ENCODE measurements at regions not wholly inside any gene's neighbourhood (a gene's known extent, or its start where the extent isn't known, plus 50 kb on each side); places are given as distances from the start of the nearest gene placed in this dataset.

GRCh38 chr13:74048756-74049155 is 85.4 kb downstream of the KLF12 start:
- Histone ChIP-seq H3K27me3 (ENCODE audit: insufficient read depth, low read depth, low read length) (no peaks in the 10 kb centered on the region), H3K27ac (ENCODE audit: low read length) (no peak overlapping the region), H3K79me2 (replicated peaks; ENCODE audit: insufficient read depth, low read length) (peaks cover 41% of the 10 kb centered on the region), H3F3A (ENCODE audit: insufficient read depth, low read length, poor library complexity, severe bottlenecking) (no peaks in the 10 kb centered on the region), H3K9me3 (ENCODE audit: low read length) (no peaks in the 10 kb centered on the region), H4K20me1 (ENCODE audit: insufficient read depth) (no peaks in the 10 kb centered on the region), H3K4me2 (ENCODE audit: low read length) (no peak overlapping the region), H2AFZ (ENCODE audit: low read depth, low read length) (no peak overlapping the region), H3K36me3 (ENCODE audit: insufficient read depth, low read length) (no peaks in the 10 kb centered on the region), H3K9me2 (ENCODE audit: insufficient read depth, low read length) (no peaks in the 10 kb centered on the region), H3K9ac (ENCODE audit: low read length) (no peak overlapping the region), H3K4me3 (ENCODE audit: low read length) (no peak overlapping the region)
- no peak for TF ChIP-seq EP300 (conservative IDR thresholded peaks at IDR 0.05; ENCODE audit: poor library complexity, severe bottlenecking)
- TF ChIP-seq EZH2 (IDR thresholded peaks at IDR 0.05; ENCODE audit: borderline replicate concordance, insufficient read depth, low read length, poor library complexity, severe bottlenecking): no peak

GRCh38 chr13:74047931-74048600 is 86.1 kb downstream of the KLF12 start:
- Histone ChIP-seq H3K9me3 (ENCODE audit: low read length) (no peaks in the 10 kb centered on the region), H3K79me2 (replicated peaks; ENCODE audit: insufficient read depth, low read length) (peaks cover 47% of the 10 kb centered on the region), H4K20me1 (ENCODE audit: insufficient read depth) (no peaks in the 10 kb centered on the region), H3K36me3 (ENCODE audit: insufficient read depth, low read length) (no peaks in the 10 kb centered on the region), H3F3A (ENCODE audit: insufficient read depth, low read length, poor library complexity, severe bottlenecking) (no peaks in the 10 kb centered on the region), H3K4me3 (ENCODE audit: low read length) (no peak overlapping the region), H3K27ac (ENCODE audit: low read length) (no peak overlapping the region), H3K27me3 (ENCODE audit: insufficient read depth, low read depth, low read length) (no peaks in the 10 kb centered on the region), H3K9ac (ENCODE audit: low read length) (no peak overlapping the region), H3K9me2 (ENCODE audit: insufficient read depth, low read length) (no peaks in the 10 kb centered on the region), H3K4me2 (ENCODE audit: low read length) (no peak overlapping the region), H2AFZ (ENCODE audit: low read depth, low read length) (no peak overlapping the region)
- TF ChIP-seq POLR2AphosphoS5 (IDR thresholded peaks at IDR 0.05) (no peak), TAF1 (IDR thresholded peaks at IDR 0.05; ENCODE audit: low read depth) (no peak), CTCF (IDR thresholded peaks at IDR 0.05; ENCODE audit: poor library complexity, severe bottlenecking) (no peak), MXI1 (conservative IDR thresholded peaks at IDR 0.05; ENCODE audit: poor library complexity, severe bottlenecking) (no peak), EZH2 (IDR thresholded peaks at IDR 0.05; ENCODE audit: borderline replicate concordance, insufficient read depth, low read length, poor library complexity, severe bottlenecking) (no peak), EP300 (conservative IDR thresholded peaks at IDR 0.05; ENCODE audit: poor library complexity, severe bottlenecking) (no peak), REST (IDR thresholded peaks at IDR 0.05; ENCODE audit: borderline replicate concordance) (no peak), RAD21 (conservative IDR thresholded peaks at IDR 0.05) (no peak), SMC3 (conservative IDR thresholded peaks at IDR 0.05; ENCODE audit: poor library complexity) (no peak)

Data from neural cell (in vitro differentiated cells).